SU-DHL-6 (cell line): ENCODE measurements at regions not wholly inside any gene's neighbourhood (a gene's known extent, or its start where the extent isn't known, plus 50 kb on each side); places are given as distances from the start of the nearest gene placed in this dataset.

Source experiments
- H2AFZ ChIP-seq: fragments of 200-600 bp; sonication (generic); 2 replicates; pipeline ENCODE4 v1.6.1; 2014; ENCODE audit warnings: low read depth, mild to moderate bottlenecking, moderate library complexity, mixed read lengths, antibody characterized with exemption, low read length; ENCODE audit not compliant: severe bottlenecking
- H3F3A ChIP-seq: fragments of 200-600 bp; shearing (Covaris generic); 2 replicates; pipeline ENCODE4 v1.6.0; 2016; ENCODE audit warnings: antibody characterized with exemption, mild to moderate bottlenecking; ENCODE audit not compliant: insufficient read depth
- H3K27ac ChIP-seq: fragments of 200-600 bp; sonication (generic); 2 replicates; pipeline ENCODE4 v1.5.1; 2016; ENCODE audit warnings: low read depth, mild to moderate bottlenecking, low read length, moderate library complexity, mixed read lengths
- H3K27me3 ChIP-seq: fragments of 200-600 bp; sonication (generic), shearing (Covaris generic); 2 replicates; pipeline ENCODE4 v1.6.0; 2014; ENCODE audit warnings: mild to moderate bottlenecking, low read length
- H3K36me3 ChIP-seq: fragments of 200-600 bp; sonication (generic); 2 replicates; pipeline ENCODE4 v1.6.1; 2014; ENCODE audit warnings: mild to moderate bottlenecking, low read length, mixed read lengths
- H3K4me2 ChIP-seq: fragments of 300-600, 200-600 bp; shearing (Covaris generic), sonication (generic); 2 replicates; pipeline ENCODE4 v1.6.0; 2014; ENCODE audit warnings: low read length, low read depth, mild to moderate bottlenecking; ENCODE audit not compliant: poor library complexity, severe bottlenecking
- H3K4me3 ChIP-seq: fragments of 200-600 bp; sonication (generic); 2 replicates; pipeline ENCODE4 v1.5.1; 2014; ENCODE audit warnings: antibody characterized with exemption, low read length, mild to moderate bottlenecking, mixed read lengths; ENCODE audit not compliant: insufficient read depth, poor library complexity, severe bottlenecking
- H3K79me2 ChIP-seq: fragments of 200-600 bp; sonication (generic); 2 replicates; pipeline ENCODE4 v1.6.1; 2014; ENCODE audit warnings: mild to moderate bottlenecking, low read length, moderate library complexity; ENCODE audit not compliant: insufficient read depth
- H3K9ac ChIP-seq: fragments of 200-600 bp; sonication (generic); 2 replicates; pipeline ENCODE4 v1.7.0; 2014; ENCODE audit warnings: mild to moderate bottlenecking, low read length
- H3K9me2 ChIP-seq: fragments of 200-600 bp; sonication (generic); replicated peaks from 2 replicates; pipeline ENCODE4 v1.6.1; 2014; ENCODE audit warnings: low read length; ENCODE audit not compliant: insufficient read depth
- H3K9me3 ChIP-seq: fragments of 200-600 bp; sonication (generic); 2 replicates; pipeline ENCODE4 v1.6.1; 2014; ENCODE audit warnings: low read length, mixed read lengths; ENCODE audit not compliant: insufficient read depth
- H4K20me1 ChIP-seq: fragments of 200-600 bp; sonication (generic); 2 replicates; pipeline ENCODE4 v1.6.1; 2014; ENCODE audit warnings: low read depth, mild to moderate bottlenecking, antibody characterized with exemption, low read length, moderate library complexity, mixed read lengths
- CTCF ChIP-seq: fragments of 200-600 bp; sonication (generic); IDR thresholded peaks from one replicate; pipeline ENCODE4 v1.5.1; 2017; ENCODE audit warnings: antibody characterized with exemption, mild to moderate bottlenecking, low read length, moderate library complexity; ENCODE audit not compliant: insufficient read depth, poor library complexity, severe bottlenecking
- EZH2phosphoT487 ChIP-seq: fragments of 200-600 bp; sonication (generic), shearing (Covaris generic); conservative IDR thresholded peaks from 2 replicates; pipeline ENCODE4 v1.6.1; 2018; ENCODE audit warnings: mild to moderate bottlenecking, antibody characterized with exemption, low read length, moderate library complexity, mixed read lengths

GRCh38 chr18:61019338-61020301 is 313.6 kb upstream of the CDH20 start:
- no peak overlapping the region for H3K9ac ChIP-seq
- no peaks in the 10 kb centered on the region for H4K20me1 ChIP-seq
- no peaks in the 10 kb centered on the region for H3K36me3 ChIP-seq
- no peaks in the 10 kb centered on the region for H3K79me2 ChIP-seq
- no peaks in the 10 kb centered on the region for H3K9me2 ChIP-seq
- no peaks in the 10 kb centered on the region for H3F3A ChIP-seq
- no peak overlapping the region for H3K4me2 ChIP-seq
- H2AFZ ChIP-seq: no peak overlapping the region
- H3K9me3 ChIP-seq: 0 out of 2 replicates have a peak, but pooled peaks cover 4% of the 10 kb centered on the region
- H3K4me3 ChIP-seq: no peak overlapping the region
- TF ChIP-seq CTCF (no peak), EZH2phosphoT487 (no peak)
- H3K27me3 ChIP-seq: no peaks in the 10 kb centered on the region
- H3K27ac ChIP-seq: no peak overlapping the region

- Histone ChIP-seq H3K9me2 (no peaks in the 10 kb centered on the region), H3K27me3 (no peaks in the 10 kb centered on the region), H3F3A (no peaks in the 10 kb centered on the region), H4K20me1 (no peaks in the 10 kb centered on the region), H3K36me3 (no peaks in the 10 kb centered on the region), H3K79me2 (no peaks in the 10 kb centered on the region), H3K4me3 (no peak overlapping the region), H2AFZ (no peak overlapping the region), H3K9me3 (0 out of 2 replicates have a peak, but pooled peaks cover 4% of the 10 kb centered on the region), H3K9ac (no peak overlapping the region), H3K4me2 (no peak overlapping the region), H3K27ac (no peak overlapping the region)
- TF ChIP-seq EZH2phosphoT487 (no peak), CTCF (no peak)
Observed at GRCh38 chr18:61025596-61025995, 307.6 kb upstream of the CDH20 start.

- Histone ChIP-seq H3K27ac (no peak overlapping the region), H3K4me2 (no peak overlapping the region), H4K20me1 (no peaks in the 10 kb centered on the region), H3K9me3 (no peaks in the 10 kb centered on the region), H3K27me3 (no peaks in the 10 kb centered on the region), H3F3A (no peaks in the 10 kb centered on the region), H3K9ac (no peak overlapping the region), H3K9me2 (no peaks in the 10 kb centered on the region), H3K79me2 (no peaks in the 10 kb centered on the region), H3K36me3 (no peaks in the 10 kb centered on the region), H2AFZ (no peak overlapping the region), H3K4me3 (no peak overlapping the region)
- no peak for TF ChIP-seq EZH2phosphoT487
Observed at GRCh38 chr18:61031626-61032025, 301.6 kb upstream of the CDH20 start.

- TF ChIP-seq CTCF (no peak), EZH2phosphoT487 (no peak)
- no peaks in the 10 kb centered on the region for H3F3A ChIP-seq
Observed at GRCh38 chr18:61034580-61034979, 298.6 kb upstream of the CDH20 start.

More at GRCh38 chr18:61034580-61034979, 298.6 kb upstream of the CDH20 start:
- Histone ChIP-seq H3K9me2 (no peaks in the 10 kb centered on the region), H4K20me1 (no peaks in the 10 kb centered on the region), H2AFZ (no peak overlapping the region), H3K9ac (no peak overlapping the region), H3K79me2 (no peaks in the 10 kb centered on the region), H3K4me3 (no peak overlapping the region), H3K27me3 (no peaks in the 10 kb centered on the region), H3K36me3 (no peaks in the 10 kb centered on the region), H3K9me3 (no peaks in the 10 kb centered on the region), H3K27ac (no peak overlapping the region), H3K4me2 (no peak overlapping the region)
